ENCODE measurements at regions not wholly inside any gene's neighbourhood (a gene's known extent, or its start where the extent isn't known, plus 50 kb on each side); places are given as distances from the start of the nearest gene placed in this dataset. TPM values are rescaled to one million over a fixed set of nuclear protein-coding genes. Genes with fewer than 3 reads are reported as not detected.

DNA sequence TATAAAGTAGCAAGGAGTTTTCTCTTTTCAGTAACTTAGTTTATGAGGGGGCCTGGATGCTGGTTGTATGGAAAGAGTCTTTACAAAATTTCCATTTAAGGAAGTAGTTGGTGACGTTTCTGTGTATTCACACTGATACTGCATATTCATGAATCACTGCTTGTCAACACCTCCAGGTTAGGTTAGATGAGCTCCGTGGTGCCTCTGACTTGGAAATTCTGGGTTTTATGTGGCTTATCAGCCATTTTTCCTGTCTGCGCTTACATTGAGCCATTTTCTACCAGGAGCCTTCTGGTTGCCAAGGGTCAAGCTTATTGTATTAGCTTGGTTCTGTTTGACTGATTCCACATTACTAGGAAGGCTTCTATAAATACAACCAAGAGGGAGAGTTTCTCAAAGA lies 128.3 kb downstream of the SLC28A3 start:
- Histone ChIP-seq H3K27ac (no peak overlapping the region), H3K9me3 (no peaks in the 10 kb centered on the region), H3K27me3 (no peaks in the 10 kb centered on the region), H3K4me1 (no peaks in the 10 kb centered on the region), H3K4me3 (no peak overlapping the region), H3K36me3 (no peaks in the 10 kb centered on the region)
- TF ChIP-seq, protein P1, sequence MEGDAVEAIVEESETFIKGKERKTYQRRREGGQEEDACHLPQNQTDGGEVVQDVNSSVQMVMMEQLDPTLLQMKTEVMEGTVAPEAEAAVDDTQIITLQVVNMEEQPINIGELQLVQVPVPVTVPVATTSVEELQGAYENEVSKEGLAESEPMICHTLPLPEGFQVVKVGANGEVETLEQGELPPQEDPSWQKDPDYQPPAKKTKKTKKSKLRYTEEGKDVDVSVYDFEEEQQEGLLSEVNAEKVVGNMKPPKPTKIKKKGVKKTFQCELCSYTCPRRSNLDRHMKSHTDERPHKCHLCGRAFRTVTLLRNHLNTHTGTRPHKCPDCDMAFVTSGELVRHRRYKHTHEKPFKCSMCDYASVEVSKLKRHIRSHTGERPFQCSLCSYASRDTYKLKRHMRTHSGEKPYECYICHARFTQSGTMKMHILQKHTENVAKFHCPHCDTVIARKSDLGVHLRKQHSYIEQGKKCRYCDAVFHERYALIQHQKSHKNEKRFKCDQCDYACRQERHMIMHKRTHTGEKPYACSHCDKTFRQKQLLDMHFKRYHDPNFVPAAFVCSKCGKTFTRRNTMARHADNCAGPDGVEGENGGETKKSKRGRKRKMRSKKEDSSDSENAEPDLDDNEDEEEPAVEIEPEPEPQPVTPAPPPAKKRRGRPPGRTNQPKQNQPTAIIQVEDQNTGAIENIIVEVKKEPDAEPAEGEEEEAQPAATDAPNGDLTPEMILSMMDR (IDR thresholded peaks at IDR 0.05) = no peak
- no peak for TF ChIP-seq EP300 (IDR thresholded peaks at IDR 0.05)
- TF ChIP-seq POLR2A (IDR thresholded peaks at IDR 0.05) = no peak
- 70 to 79% methylated on average over 3 of the region's 3 CpGs for WGBS, 2 donors
- DNase-seq (ENCODE audit: low spot score in 2 of 2) = no peak

DNA sequence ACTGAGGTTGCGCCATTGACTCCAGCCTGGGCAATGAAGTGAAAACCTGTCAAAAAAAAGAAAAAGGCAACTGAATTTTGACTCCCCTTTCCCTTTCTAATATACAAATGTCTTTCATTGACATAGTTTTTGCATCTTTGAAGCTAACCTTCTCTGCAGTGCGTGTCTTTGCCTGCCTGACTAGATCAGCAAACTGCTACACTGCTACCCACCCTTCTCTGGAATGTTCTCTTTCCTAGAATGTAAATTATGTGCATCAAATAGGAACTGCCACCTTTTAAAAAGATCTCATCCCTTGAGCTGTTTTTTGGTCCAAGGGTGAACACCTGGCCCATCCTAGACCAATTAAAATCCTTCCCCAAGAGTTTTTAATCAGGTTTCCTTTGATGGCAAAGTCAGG lies 127.6 kb downstream of the SLC28A3 start:
- no peak for DNase-seq (ENCODE audit: low spot score in 2 of 2)
- no peak overlapping the region for H3K4me3 ChIP-seq
- H3K36me3 ChIP-seq = no peaks in the 10 kb centered on the region
- H3K9me3 ChIP-seq = no peaks in the 10 kb centered on the region
- TF ChIP-seq, protein P1 (IDR thresholded peaks at IDR 0.05) = no peak
- TF ChIP-seq EP300 (IDR thresholded peaks at IDR 0.05) (no peak), POLR2A (IDR thresholded peaks at IDR 0.05) (no peak)
- H3K4me1 ChIP-seq = no peaks in the 10 kb centered on the region
- 94 to 95% methylated on average over 2 of the region's 2 CpGs for WGBS, 2 donors
- H3K27me3 ChIP-seq = no peaks in the 10 kb centered on the region
- H3K27ac ChIP-seq = no peak overlapping the region

DNA sequence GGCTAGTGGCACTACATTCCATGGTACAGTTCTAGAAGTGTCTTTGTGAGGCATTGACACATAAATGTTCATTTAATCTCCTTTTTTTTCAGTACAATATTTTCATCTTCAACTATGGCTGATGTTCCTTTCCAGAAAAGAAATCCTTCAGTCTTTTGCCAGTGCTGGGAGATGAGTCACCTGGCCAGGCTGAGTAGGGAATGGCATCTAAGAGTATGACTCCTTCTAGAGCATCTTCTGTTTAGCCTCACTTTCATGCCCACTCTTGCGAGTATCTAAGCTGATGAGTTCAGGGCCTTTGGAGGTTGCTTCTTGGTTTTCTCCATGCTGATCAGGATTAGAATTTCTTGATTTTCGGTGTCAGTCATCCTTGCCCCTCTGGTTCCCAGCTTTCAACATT lies 124.4 kb downstream of the SLC28A3 start:
- H3K9me3 ChIP-seq = no peaks in the 10 kb centered on the region
- H3K27me3 ChIP-seq = no peaks in the 10 kb centered on the region
- no peak overlapping the region for H3K27ac ChIP-seq
- no peaks in the 10 kb centered on the region for H3K4me1 ChIP-seq
- no peak overlapping the region for H3K4me3 ChIP-seq
- 87 to 100% methylated on average over 2 of the region's 2 CpGs for WGBS, 2 donors
- TF ChIP-seq, protein P1 (IDR thresholded peaks at IDR 0.05) = no peak
- TF ChIP-seq POLR2A (IDR thresholded peaks at IDR 0.05) = no peak
- no peak for TF ChIP-seq EP300 (IDR thresholded peaks at IDR 0.05)
- H3K36me3 ChIP-seq = no peaks in the 10 kb centered on the region
- DNase-seq (ENCODE audit: low spot score in 2 of 2) = no peak

DNA sequence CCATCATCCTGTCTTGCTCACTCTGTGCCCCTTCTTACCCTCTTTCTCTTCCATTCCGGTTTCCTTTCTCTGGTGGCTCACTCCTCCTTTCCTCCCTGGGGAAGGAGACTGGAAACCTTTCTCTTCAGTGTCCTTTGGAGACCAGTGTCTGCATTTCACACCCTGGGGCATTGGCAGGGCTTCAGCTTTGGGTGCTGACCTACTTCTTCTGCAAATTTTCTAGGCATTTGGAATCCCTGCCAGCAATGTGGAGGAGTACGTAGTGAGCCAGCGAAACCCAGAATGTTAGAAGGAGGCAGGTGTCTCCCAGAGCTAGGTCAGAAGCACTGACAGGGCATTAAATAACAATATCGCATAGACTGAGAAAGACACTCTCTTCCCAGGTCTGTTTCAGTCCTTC lies 122.2 kb downstream of the SLC28A3 start:
- Histone ChIP-seq H3K4me1 (no peaks in the 10 kb centered on the region), H3K9me3 (peaks cover 0 to 8% (median 0%) of the 10 kb centered on the region in 4 donors), H3K27ac (no peak overlapping the region), H3K36me3 (no peaks in the 10 kb centered on the region), H3K27me3 (no peaks in the 10 kb centered on the region), H3K4me3 (no peak overlapping the region)
- no peak for DNase-seq (ENCODE audit: low spot score in 2 of 2)
- WGBS, 2 donors = 69 to 74% methylated on average over 4 of the region's 4 CpGs
- no peak for TF ChIP-seq POLR2A (IDR thresholded peaks at IDR 0.05)
- TF ChIP-seq, protein P1 (IDR thresholded peaks at IDR 0.05) = no peak
- TF ChIP-seq EP300 (IDR thresholded peaks at IDR 0.05) = no peak

DNA sequence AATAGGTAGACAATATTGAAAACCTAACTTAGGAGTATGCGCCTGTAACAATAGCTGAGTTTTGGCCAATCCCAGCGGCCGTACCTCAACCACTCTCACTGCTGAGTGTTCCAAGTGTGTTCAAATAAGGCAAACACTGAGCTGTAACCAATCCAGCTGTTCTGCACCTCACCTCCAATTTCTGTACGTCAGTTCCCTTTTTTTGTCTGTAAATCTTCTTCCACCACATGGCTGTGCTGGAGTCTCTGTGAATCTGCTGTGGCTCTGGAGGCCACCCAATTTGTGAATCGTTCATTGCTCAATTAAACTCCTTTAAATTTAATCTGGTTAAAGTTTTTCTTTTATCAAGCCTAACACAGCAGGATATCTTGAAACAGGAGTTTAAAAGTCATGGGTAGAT lies 116.3 kb downstream of the SLC28A3 start:
- Histone ChIP-seq H3K9me3 (peaks cover 0 to 8% (median 0%) of the 10 kb centered on the region in 4 donors), H3K27ac (no peak overlapping the region), H3K27me3 (no peaks in the 10 kb centered on the region), H3K4me3 (no peak overlapping the region), H3K4me1 (no peaks in the 10 kb centered on the region), H3K36me3 (no peaks in the 10 kb centered on the region)
- WGBS, 2 donors = 71 to 79% methylated on average over 5 of the region's 5 CpGs
- no peak for DNase-seq (ENCODE audit: low spot score in 2 of 2)
- TF ChIP-seq, protein P1 (IDR thresholded peaks at IDR 0.05) = no peak
- no peak for TF ChIP-seq POLR2A (IDR thresholded peaks at IDR 0.05)
- no peak for TF ChIP-seq EP300 (IDR thresholded peaks at IDR 0.05)

Small RNA genes lying in the stretch of these regions (small RNA-seq; reads per million reads assigned to genes)
- not detected for gene AL390838.2
